HG02973 (cell line): ENCODE measurements at regions not wholly inside any gene's neighbourhood (a gene's known extent, or its start where the extent isn't known, plus 50 kb on each side); places are given as distances from the start of the nearest gene placed in this dataset.
"Not testable (repeated sequence)": the region's sequence is repeated elsewhere in the genome, so short reads cannot be mapped to it uniquely, and the experiment has no call there.

Source experiments
- ATAC-seq: cut with Tn5 transposase; IDR thresholded peaks from one replicate; pipeline ENCODE4 v1.9.1; 2021; ENCODE audit warnings: moderate library complexity; ENCODE audit not compliant: unreplicated experiment

- no peak for ATAC-seq
Measured at GRCh38 chr18:76307293-76307690, 187.8 kb downstream of the ZNF516 start.

- ATAC-seq, result no peak
Measured at GRCh38 chr18:76306685-76307292, 188.3 kb downstream of the ZNF516 start.

- no peak for ATAC-seq
Measured at GRCh38 chr18:76285866-76286265, 209.2 kb downstream of the ZNF516 start.

DNA sequence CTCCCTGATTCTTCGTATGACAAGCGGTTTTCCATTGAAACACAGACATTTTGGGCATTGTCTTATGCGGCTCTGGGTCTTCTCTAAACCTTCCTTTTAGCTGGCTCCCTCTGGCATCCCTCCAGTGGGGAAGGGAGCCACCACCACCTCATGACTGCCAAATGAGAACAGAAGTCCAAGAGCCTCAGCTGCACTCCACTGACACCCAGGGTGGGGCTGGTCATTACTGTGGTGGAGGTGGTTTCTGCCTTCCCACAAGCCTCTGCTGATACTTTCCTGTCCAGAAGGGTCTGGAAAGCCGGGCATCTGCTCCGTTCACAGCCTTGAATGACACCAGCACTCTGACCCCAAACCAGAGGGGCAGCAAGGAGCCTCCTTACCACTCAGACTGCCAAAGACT, 213.5 kb downstream of the ZNF516 start:
- ATAC-seq, result no peak

GRCh38 chr18:76277801-76278200, 217.2 kb downstream of the ZNF516 start:
- ATAC-seq, result no peak

GRCh38 chr18:76275727-76276313, 219.2 kb downstream of the ZNF516 start:
- ATAC-seq, result no peak

- ATAC-seq, result no peak
Measured at GRCh38 chr18:76274468-76275289, 220.4 kb downstream of the ZNF516 start.

GRCh38 chr18:76273956-76274355, 221.1 kb downstream of the ZNF516 start:
- no peak for ATAC-seq

GRCh38 chr18:76273036-76273545, 222.0 kb downstream of the ZNF516 start:
- no peak for ATAC-seq

- not testable (repeated sequence) for ATAC-seq
Measured at GRCh38 chr18:76267423-76267822, 227.6 kb downstream of the ZNF516 start.

DNA sequence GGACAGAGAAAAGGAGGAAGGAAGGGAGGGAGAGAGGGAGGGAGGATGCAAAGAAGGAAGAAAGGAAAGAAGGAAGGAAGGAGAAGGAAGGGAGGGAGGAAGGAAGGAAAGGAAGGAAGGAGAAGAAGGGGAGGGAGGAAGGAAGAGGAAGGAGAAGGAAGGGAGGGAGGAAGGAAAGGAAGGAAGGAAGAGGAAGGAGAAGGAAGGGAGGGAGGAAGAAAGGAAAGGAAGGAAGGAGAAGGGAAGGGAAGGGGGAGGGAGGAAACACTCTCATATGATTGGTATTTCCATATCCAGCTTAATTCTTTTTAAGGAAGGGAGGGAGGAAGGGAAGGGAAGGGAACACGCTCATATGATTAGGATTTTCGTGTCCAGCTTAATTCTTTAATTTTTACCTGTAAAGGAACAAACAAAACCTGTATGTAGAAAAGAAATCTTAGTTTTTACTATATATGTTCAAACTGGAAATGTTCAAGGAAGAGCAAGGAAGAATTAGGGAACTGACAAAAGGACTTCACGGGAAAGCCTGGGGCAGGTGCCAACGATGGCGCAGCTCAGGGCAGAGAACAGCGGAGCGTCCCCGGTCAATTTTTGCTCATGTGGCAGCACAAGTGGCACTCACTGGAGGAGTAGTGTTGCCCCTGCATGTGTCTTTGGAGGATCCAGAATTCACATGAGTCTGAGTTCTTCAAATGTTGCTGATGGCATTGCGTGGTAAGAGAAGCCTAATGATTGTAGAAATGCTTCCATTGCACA, 228.6 kb downstream of the ZNF516 start:
- no peak for ATAC-seq

DNA sequence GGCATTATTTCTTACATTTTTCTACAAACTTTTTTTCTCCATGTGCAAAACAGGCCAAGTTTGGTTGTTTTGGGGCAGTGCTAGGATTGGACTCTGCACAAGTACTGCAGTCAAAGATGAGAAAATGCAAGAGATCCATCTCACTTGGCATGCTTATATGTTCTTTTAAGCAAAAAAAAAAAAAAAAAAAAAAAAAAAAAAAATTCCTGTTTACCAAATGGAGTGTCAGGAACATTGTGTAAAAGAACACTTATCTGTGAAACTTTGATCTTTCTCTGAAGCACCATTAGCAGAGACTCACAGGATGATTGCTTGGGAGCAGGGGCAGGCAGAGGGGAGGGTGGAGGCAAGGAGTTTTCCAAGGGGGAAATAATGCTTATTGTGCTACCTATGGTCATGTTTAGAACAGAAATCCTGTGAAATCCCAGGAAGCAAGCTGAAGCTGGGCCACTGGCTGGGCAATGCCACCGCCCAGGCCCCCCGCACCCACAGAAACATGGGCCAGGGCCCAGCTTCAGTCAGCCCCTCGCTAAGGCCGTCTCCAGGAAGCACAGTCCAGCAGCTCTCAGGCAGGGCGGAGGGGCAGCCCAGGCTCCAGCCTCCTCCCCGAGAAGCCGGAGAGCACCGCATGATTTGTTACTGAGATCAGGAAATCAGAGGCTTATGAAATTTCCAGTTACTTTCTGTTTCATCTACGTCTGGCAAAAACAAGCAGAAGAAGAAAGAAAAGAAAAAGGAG, 229.4 kb downstream of the ZNF516 start:
- no peak for ATAC-seq

DNA sequence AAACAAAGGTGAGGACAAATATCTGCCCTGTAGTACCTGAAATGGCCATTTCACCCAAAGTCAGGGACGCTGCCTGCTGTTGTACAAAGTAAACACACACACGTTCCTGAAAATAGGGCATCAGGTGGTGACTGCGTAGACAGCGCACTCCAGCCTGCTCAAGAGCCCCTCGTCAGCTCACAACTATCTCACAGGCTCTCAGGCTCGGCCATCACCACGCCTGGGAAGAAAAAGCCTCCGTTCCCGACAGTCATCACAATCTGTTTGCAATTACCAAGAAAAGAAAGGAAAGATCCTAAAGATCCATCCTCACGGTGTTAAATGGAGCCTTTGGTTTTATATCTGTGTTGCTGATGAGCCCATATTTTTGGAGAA, 230.2 kb downstream of the ZNF516 start:
- ATAC-seq, result no peak

GRCh38 chr18:76264198-76264875, 230.7 kb downstream of the ZNF516 start:
- no peak for ATAC-seq

- ATAC-seq, result no peak
Measured at GRCh38 chr18:76263046-76264005, 231.7 kb downstream of the ZNF516 start.

GRCh38 chr18:76260941-76261472, 234.0 kb downstream of the ZNF516 start:
- no peak for ATAC-seq

GRCh38 chr18:76259711-76260110, 235.3 kb downstream of the ZNF516 start:
- no peak for ATAC-seq

DNA sequence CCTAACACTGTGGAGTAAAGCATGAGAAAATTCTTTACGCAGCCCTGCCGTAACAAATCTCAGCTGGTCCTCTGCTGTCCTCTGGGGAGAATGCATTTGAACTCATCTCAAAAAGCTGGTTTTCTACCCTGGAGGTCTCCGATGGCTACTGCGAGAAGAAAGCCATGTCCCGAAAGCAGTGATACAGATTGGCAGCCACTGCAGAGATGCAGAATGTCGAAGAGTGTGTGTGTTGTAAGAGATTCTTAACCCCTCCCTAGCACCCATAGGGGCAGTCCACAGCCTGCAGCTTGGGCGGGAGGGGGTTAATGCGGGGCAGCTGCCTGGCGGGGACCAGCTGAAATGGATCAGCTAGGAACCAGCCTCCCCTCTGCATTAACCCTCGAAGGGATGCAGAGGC, 235.9 kb downstream of the ZNF516 start:
- ATAC-seq, result no peak

DNA sequence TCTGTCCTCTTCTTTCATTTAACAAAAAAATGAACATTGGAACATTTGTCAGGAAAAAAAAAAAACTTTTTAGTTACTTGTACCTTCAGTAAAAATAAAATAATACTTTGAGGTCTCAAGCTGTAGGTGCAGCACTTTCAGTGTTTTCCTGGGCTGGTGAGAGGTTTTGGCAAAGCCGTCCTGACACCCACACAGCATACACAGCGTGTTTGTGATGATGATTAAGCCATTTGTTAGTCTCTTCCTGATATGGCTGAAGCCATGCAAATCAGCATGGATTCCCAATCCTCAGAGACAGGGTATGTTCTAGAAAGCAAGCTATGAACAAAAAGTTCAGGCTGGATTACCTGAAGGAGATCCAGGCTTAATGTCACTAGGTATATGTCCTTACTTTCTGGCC, 236.8 kb downstream of the ZNF516 start:
- no peak for ATAC-seq
